NCI-H2029 treated with DMSO at 0.1 percent for 48 hours (cell line): ENCODE measurements at regions not wholly inside any gene's neighbourhood (a gene's known extent, or its start where the extent isn't known, plus 50 kb on each side); places are given as distances from the start of the nearest gene placed in this dataset.

ENCODE experiments used
- DNase-seq: peaks from one replicate; lab custom pipeline; 2025; lab: John Stamatoyannopoulos, UW

DNA sequence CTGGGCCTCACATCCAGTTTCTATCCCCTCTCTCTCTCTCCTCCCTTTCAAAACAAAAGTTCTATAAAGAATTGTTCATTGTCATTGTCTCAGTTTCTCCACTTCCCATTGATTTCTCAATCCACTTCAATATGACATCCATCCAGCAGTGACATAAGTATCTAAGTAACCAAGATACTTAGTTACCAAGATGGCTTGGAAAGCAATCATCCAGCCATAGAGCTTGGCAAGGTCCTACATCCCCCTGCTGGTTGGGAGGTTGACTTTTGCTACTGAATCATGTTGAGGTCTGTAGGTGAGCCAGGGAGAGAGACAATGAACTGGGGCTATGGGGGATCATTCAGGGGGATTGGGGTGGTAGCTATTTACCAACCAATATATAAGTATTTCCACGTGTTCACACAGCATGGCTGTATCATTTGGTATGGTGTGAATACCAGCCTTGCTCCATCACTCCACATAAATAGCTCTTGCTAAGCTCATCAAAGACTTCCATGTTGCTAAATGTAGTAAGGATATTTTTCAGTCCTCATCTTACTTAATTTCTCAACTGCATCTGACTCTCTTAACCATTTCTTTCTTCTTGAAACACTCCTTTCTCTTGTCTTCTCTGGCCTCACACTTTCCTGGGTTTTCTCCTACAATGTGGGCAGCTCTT, 58.8 kb upstream of the NTRK3 start:
- DNase-seq, result no peak

DNA sequence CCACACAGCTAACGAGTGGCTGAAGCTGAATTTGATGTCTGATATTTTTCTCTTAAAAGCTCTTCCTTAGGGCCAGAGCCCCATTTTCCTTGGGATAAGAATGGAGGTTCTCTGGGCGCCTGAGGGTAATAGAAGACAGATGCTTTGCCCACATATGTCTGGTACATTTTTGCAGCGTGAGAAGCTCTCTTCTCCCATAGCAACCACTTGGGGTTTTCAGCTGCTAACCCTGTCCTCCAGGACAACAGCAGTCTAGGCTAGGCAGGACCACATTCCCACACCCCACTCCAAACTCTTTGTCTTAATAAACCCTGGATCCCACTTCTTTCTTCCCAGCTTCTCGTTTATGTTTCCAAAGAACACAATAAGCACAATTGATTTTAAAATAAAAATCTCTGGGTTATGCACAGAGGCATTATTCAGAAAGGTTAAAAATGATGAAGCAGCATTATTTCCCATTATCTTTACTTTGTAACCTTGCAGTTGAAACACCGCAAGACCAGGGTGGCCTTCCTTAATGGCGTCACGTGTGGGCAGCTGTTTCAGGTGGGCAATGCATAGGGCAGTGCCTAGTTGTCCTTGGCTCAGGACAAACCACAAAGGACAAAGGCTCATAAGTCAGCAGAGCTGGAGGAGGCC, 56.5 kb upstream of the NTRK3 start:
- DNase-seq, result no peak

DNA sequence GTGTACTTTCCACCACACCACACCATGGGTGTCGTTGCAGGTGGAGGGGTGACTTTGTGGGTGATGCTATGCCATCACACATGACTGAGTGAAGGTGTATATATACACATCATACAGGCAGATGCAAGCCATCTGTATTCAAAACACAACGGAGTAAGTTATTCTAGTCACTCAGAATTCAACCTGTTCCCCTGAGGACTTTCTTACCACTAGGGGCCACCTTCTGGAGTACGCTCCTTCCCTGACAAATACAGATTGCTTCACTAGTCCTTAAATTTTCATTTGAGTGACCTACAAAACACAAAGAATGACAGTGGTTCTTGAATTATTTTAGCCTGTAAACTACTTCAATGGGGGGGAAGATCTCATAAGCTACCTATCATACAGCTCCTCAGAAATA, 52.8 kb upstream of the NTRK3 start:
- DNase-seq, result no peak

DNA sequence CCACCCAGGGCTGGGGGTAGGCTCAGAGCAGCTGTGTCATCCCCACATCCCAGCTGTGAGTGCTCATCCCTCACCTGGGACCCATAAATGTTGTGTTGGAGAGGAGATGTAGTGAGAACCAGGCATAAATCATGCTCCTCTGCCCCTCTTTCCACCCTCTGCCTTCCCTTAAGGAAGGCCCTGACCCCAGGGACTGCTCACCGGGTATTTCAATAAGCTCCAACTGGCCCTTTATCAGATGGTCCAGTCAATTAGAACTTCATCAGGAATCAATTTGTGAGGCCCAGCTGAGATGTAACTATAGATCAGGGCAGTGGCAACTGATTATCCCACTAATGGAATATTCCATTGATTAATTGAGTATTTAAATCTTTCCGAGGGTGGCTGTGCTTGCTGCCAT, 50.8 kb upstream of the NTRK3 start:
- DNase-seq, result no peak
